CD4-positive, alpha-beta T cell treated with Interleukin-6 at 100 ng/mL for 8 hours (primary cell): ENCODE measurements at regions not wholly inside any gene's neighbourhood (a gene's known extent, or its start where the extent isn't known, plus 50 kb on each side); places are given as distances from the start of the nearest gene placed in this dataset.
"Not testable (repeated sequence)": the region's sequence is repeated elsewhere in the genome, so short reads cannot be mapped to it uniquely, and the experiment has no call there.

ENCODE experiments used
- DNase-seq: peaks from one replicate; pipeline ENCODE4 v3.0.0-alpha.2; 2020; ENCODE audit warnings: mixed read lengths, low spot score

DNA sequence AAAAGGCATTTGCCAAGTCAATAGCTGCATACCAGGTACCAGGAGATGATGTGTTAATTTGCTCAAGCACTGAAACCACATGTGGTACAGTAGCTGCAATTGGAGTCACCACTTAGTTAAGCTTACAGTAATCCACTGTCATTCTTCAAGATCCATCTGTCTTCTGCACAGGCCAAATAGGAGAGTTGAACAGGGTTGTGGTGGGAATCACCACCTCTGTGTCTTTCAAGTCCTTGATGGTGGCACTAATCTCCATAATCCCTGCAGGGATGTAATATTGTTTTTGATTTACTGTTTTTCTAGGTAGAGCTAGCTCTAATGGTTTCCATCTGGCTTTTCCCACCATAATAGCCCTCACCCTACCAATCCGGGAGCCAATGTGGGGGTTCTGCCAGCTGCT is 91.9 kb downstream of the FCRL5 start:
- DNase-seq = no peak

DNA sequence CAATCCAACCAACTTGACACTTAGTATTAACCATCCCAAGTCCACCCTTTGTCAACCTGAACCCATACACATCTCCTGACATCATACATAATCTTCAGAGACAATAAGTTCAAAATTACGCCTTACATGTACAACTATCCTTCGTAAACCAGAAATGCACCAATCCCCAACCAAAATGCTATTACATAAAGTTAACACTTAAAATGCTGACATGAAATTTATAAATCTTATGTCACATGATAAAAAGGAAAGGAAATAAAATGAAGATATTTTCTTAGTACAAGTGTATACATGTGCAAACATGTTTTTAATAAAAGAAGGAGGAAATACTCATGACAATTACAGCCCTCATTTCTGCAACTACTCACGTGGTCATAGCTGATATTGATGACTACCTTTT is 95.0 kb downstream of the FCRL5 start:
- no peak for DNase-seq

DNA sequence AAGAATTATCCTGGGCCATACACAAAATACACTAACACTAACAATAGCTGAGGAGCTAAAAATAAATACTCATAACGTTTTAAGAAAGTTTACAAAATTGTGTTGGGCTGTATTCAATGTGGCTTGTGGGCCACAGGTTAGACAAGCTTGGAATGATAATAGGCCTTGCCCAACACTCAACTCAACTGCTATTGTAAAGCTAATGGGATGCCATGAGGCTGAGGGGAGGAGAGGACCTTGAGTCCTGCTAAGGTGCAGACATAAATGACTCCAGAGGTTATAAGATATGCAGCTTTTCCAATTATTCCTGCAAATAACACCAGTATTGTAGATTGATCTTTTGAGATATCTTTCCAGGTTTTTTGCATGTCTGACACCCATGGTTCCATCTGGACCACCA is 97.0 kb downstream of the FCRL5 start:
- DNase-seq = no peak

DNA sequence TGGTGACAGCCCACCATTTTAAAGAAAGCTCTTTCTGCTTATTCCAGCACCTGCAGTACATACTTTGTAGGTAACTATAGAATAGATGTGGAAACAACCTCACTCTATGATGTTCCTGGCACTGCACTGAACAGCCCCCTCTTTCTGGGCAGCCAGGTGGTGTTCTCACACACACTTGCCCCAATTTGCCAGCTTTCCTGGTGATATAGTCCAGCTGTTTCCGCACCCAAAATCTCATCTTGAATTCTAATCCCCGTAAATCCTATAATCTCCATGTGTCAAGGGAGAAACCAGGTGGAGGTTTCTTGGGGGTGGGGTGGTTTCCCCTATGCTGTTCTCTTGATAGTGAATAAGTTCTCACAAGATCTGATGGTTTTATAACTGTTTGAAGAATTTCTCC is 102.2 kb downstream of the FCRL5 start:
- DNase-seq = no peak

DNA sequence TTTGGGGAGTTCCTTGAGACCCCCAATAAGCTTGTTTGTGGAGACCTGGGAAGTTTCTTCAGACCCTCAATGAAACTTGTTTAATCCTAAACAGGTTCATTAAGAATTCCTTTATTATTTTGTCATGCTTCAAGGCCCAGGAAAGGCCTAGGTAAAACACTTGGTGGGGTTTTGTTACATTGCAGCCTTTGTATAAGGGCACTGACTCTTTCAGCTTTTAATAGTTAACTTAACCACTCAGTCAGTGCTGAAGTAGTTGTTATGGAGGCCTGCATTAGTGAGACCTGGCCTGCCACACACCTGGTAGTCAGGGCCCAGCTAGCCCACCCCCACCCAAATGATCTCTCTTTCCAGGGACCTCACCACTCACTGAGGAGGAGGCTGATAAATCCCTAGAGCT is 103.7 kb downstream of the FCRL5 start:
- no peak for DNase-seq

DNA sequence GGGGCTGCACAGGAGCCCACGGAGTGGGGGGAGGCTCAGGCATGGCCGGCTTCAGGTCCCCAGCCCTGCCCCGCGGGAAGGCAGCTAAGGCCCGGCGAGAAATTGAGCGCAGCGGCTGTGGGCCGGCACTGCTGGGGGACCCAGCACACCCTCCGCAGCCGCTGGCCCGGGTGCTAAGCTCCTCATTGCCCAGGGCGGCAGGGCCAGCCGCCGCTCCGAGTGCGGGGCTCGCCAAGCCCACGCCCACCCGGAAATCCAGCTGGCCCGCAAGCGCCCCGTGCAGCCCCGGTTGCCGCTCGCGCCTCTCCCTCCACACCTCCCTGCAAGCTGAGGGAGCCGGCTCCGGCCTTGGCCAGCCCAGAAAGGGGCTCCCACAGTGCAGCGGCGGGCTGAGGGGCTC is 106.0 kb downstream of the FCRL5 start:
- not testable (repeated sequence) for DNase-seq

DNA sequence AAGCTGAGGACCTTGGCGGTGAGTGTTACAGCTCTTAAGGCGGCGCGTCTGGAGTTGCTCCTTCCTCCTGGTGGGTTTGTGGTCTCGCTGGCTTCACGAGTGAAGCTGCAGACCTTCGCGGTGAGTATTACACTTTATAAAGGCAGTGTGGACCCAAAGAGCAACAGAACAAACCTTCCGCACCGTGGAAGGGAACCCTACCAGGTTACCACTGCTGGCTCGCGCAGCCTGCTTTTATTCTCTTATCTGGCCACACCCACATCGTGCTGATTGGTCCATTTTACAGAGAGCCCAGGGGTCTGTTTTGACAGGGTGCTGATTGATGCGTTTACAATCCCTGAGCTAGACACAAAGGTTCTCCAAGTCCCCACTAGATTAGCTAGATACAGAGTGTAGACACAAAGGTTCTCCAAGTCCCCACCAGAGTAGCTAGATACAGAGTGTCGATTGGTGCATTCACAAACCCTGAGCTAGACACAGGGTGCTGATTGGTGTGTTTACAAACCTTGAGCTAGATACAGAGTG is 106.6 kb downstream of the FCRL5 start:
- DNase-seq = not testable (repeated sequence)

DNA sequence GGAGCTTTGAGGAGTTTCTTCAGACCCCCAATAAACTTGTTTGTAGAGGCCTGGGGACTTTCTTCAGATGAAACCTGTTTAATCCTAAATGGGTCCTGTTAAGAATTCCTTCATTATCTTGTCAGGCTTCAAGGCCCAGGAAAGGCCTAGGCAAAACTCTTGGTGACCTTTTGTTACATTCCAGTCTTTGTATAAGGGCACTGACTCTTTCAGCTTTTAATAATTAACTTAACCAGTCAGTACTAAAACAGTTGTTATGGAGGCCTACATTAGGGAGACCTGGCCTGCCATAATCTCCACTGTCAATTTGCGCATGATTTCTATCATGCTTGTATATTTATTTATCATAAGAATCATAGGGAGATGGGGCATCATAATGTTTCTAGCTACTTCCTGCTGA is 110.2 kb downstream of the FCRL5 start:
- DNase-seq = no peak

DNA sequence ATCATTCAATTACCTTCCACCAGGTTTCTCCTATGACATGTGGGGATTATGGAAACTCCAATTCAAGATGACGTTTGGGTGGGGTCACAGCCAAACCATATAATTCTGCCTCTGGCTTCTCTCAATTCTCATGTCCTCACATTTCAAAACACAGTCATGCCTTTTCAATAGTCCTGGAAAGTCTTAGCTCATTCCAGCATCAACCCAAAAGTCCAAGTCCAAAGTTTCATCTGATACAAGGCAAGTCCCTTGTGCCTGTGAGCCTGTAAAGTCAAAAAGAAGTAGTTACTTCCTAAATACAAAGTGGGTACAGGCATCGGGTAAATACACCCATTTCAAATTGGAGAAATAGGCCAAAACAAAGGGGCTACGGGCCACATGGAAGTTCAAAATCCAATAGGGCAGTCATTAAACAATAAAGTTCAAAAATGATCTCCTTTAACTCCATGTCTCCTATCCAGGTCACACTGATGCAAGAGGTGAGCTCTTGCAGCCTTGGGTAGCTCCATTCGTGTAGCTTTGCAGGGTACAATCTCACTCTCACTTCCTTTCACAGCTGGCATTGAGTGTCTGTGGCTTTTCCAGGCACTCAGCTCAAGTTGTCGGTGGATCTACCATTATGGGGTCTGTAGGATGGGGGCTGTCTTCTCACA is 112.9 kb downstream of the FCRL5 start:
- no peak for DNase-seq

DNA sequence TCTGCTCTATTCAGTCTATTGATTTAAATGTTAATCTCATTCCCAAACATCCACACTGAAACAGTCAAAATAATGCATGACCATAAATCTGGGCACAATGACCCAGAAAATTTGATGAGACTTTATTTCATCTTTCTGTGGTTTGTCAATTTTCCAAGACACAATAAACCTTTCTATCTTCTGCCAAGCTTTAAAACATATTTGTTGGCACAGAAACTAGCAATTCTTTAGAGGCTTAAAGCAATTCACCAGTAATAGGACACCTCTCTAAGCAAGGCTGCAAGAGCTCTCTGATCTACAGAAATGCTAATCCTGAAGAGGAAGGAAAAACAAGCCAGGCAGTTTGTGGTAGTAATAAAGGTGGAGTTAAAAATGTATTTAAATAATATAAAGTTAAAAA is 113.7 kb downstream of the FCRL5 start:
- DNase-seq = no peak

DNA sequence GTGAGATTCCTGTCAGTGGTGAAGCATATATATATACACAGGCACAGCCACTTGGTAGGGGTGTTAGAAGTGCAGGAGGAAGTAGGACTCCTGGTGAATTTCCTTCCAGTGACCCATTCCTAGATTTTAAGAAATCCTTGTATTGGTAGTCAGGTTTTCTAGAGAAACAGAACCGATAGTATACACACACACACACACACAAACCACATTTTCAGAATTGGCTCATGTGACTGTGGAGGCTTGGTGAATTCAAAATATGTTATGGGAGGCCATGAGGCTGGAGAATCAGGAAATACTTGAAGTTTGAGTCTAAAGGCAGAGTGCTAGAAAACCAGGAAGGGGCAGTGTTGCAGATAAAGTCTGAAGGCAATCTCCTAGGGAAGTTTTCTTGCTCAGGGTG is 114.2 kb downstream of the FCRL5 start:
- no peak for DNase-seq

DNA sequence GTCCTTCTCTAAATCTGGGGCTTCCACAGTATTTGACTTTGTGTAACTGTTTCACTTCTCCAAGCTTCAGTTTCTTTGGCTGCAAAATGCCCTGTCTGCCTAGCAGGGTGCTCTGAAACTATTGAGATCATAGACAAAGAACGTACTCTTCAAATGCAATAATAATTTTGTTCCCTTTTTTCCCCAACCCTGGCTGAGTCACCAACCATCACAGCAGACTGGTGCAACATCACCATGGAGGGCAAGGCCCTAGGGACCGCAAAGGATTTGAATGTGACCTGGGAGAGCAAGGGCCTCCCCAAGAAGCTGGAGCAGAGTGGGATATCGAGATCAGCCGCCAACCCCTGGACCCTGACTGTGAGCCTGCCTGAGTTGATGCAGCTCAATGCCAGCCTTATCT is 115.0 kb downstream of the FCRL5 start:
- no peak for DNase-seq

DNA sequence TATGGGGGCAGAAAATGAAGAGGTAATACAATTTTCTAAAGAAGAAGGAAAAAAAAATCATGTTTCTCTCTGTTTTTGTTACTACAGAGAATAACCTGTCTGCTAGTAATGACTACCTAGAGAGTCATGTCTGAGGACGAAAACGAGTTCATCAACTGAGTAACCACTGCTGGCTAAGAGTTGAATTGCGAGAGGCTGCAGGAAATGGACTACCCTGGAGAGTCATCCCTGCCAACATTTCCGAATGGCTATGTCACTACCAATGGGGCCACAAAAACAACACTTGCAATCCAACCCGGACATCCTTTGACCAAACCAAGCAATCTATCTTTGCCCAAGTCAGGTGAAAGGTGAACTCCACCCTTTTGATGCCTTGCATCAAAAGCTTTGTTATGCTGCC is 120.6 kb downstream of the FCRL5 start:
- DNase-seq = no peak

DNA sequence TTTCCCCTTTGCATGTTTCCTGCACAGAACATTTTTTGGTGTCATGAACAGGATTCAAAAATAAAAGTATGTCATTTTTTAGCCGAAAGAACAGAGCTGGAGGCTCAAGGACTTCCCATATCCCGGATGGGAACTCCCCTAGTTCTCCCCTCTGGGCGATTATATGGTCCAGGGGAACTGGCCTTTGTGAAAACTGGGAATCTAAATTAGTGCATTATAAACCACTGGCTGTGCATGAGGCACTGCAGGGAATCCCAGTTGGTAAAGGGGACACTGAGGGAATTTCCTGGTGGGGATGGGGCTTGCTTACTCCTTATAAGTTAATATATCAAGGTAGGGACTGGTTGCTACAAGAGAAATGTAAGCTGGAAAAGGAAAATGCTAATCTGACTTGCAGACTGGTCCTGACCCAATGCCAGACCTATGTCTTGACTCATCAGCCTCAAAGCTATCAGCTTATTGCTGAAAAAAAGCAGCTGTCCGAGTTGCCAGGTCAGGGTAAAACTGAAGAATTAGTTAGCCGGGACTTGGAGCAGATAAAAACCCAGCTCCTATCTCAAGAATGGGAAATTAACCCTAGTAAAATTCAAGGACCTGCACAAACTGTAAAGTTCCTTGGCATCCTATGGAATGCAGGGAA is 122.6 kb downstream of the FCRL5 start:
- no peak for DNase-seq

DNA sequence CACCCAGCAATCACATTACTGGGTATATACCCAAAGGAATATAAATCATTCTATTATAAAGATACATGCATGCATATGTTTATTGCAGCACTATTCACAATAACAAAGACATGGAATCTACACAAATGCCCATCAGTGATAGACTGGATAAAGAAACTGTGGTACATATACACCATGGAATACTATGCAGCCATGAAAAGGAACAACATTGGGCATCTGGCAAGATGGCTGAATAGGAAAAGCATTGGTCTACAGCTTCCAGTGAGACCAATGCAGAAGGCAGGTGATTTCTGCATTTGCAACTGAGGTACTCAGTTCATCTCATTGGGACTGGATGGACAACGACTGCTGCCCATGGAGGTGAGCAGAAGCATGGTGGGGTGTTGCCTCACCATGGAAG is 128.6 kb downstream of the FCRL5 start:
- DNase-seq = not testable (repeated sequence)

DNA sequence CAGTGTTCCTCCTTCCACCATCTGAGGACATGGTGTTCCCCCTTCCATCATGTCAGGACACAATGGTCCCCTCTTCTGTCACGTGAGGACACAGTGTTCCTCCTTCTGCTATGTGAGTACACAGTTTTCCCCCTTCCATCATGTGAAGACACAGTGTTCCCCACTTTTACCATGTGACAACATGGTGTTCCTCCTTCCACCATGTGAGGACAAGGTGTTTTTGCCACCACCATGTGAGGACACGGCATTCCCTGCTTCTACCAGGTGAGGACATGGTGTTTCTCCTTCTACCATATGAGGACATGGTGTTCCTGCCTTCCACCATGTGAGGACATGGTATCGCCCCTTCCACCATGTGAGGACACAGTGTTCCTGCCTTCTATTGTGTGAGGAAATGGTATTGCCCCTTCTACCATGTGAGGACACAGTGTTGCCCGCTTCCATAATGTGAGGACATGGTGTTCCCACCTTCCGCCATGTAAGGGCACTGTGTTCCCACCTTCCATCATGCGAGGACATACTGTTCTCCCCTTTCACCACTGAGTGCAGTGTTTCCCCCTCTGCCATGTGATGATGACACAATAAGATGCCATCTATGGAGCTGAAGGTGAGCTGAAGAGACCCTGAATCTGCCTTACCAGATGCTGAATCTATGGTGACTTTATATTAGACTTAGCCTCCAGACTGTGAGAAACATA is 132.3 kb downstream of the FCRL5 start:
- DNase-seq = no peak

DNA sequence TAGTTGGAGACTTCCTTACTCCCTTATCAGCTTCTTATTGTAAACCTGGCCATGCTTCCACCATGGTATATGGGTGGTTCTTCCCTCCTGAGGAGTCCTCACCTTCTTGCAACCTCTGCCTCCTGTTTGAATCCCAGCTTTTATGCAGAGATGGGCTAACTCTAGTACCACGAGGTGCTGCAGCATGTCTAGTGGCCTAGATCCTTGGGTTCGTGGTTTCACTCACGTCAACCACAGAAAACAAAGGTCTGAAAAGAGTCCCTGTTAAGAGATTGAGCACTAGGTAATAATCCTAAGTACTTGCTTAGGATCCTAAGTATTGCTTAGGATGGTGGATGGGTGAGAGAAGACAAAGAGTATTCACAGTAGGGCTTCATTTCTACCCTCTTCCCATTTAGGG is 133.7 kb downstream of the FCRL5 start:
- DNase-seq = no peak

DNA sequence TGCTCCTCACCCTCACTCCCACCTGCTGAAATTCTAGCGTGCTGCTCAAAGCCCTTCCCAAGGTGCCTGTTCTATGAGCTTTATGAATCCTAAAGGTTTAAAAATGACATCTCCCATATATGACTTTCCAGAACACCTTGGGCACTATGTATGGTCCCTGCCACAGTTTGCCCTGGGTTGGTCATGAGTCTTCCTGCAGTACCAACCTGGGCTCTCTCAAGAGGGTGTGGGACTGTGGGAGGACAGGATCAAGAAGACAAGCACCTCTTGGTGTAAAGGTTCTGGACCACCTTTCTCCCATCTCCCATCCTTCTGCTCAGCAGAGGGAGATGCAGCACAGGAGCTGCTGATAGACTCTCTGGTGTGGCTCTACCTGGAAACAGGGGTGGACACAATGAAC is 134.1 kb downstream of the FCRL5 start:
- no peak for DNase-seq

DNA sequence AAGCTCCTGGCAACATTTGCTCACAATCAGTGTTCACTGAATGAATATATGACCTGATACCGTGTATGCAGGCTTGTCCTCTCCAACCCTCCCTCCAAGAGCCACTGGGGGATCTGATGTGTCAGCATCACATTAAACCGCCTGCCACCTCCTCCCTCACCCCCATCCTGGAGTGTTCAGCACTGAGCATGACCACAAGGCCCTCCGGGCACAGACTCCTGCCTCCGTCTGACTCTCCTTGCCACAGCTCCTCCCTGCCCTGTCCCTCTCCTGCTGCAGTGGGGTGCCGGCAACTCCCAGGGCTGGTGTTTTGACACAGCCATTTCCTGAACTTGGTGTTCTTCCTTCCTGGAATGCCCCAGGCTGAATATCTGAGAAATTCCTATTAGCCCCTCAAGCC is 136.7 kb downstream of the FCRL5 start:
- DNase-seq = no peak

DNA sequence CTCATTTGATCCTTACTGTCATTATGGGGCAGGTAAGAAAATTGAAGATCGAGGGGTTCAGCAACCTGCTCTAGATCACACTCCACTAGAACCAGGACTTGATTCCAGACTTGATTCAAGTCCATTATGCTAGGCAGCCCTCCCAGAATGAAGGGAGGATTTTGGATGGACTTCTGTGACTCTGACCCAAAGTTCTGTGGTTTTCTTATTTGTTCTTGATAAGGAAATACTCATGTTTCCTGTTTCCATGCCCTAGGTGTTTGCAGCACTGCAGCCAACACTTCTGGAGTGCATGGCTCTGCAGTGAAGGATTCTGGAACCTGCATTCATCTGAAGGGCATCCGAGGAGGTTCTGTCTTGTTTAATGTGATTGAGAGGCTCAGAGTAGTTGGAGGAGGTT is 140.0 kb downstream of the FCRL5 start:
- no peak for DNase-seq

DNA sequence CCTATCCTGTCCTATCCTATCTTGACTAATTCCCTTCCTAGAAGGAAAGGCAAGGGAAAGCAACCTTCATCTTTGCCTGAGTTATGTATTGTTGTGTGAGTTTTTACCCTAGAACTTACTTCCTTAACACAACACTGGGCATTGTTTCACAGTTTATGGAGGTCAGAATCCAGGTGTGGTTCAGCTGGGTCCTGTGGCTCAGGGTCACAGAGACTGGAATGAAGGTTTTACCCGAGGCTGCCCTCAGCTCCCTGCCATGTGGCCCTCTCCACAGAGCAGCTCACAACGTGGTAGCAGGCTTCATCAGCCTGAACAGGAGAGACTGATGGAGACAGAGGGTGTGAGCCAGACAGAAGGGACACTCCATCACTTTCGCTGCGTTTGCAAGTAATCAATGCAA is 140.5 kb downstream of the FCRL5 start:
- no peak for DNase-seq

DNA sequence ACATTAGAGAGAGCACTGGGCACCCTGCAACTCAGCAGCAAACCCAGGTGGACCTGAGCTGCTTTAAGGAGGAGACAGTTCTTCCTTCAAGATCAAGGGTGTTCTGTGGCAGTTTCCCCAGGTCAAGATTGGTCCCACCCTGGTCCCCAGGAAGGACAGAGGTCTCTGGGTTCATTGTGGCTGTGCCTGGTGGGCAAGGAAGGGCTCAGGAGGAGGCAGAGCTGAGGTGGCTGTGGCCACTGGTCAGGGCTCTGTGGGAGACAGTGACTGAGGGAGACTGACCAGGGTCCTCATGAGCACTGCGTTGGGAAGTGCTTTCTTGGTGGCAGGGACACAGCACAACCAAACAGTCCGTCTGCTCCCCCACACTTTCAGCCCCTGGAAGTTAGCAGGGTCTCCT is 141.3 kb downstream of the FCRL5 start:
- DNase-seq = no peak

DNA sequence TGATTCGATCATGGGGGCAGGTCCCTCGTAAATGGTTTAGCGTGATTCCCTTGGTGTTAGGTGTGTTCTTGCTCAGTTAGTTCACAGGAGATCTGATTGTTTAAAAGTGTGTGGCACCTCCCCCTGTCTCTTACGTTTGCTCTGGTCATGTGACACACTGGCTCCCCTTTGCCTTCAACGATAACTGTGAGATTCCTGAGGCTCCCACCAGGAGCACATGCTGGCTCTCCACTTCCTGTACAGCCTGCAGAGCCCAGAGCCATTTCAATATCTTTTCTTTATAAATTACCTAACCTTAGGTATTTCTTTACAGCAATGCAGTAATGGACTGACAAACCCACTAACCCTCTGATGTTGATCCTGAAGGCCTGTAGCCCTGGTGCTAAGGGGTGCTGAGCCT is 141.9 kb downstream of the FCRL5 start:
- no peak for DNase-seq
